Tibial nerve (tissue), 4 donors: ENCODE measurements at regions not wholly inside any gene's neighbourhood (a gene's known extent, or its start where the extent isn't known, plus 50 kb on each side); places are given as distances from the start of the nearest gene placed in this dataset.

Experiments used
- CTCF ChIP-seq, 5 experiments: fragments of 200-600 bp in 3 of 5; fragments of 450-650 bp in 2 of 5; sonication (generic) in 3 of 5; IDR thresholded peaks; one replicate each; pipeline ENCODE4 v1.5.1; 2016 to 2019; ENCODE audit warnings: antibody characterized with exemption in 5 of 5, mild to moderate bottlenecking in 3 of 5, moderate library complexity in 2 of 5
- EP300 ChIP-seq, 2 donors: sonication (generic); formaldehyde crosslinking; IDR thresholded peaks; one replicate each; pipeline ENCODE4 v1.6.1; 2017; ENCODE audit warnings: antibody characterized with exemption in 2 of 2, mild to moderate bottlenecking in 1 of 2

GRCh38 chrY:12215564-12216022 is 485.4 kb upstream of the USP9Y start:
- no peak for TF ChIP-seq CTCF (IDR thresholded peaks at IDR 0.05)
- no peak for TF ChIP-seq EP300 (IDR thresholded peaks at IDR 0.05)
